Activated gamma-delta T cell (primary cell): ENCODE measurements at regions not wholly inside any gene's neighbourhood (a gene's known extent, or its start where the extent isn't known, plus 50 kb on each side); places are given as distances from the start of the nearest gene placed in this dataset.
"Not testable (repeated sequence)": the region's sequence is repeated elsewhere in the genome, so short reads cannot be mapped to it uniquely, and the experiment has no call there.

ENCODE experiments used
- DNase-seq: peaks from one replicate; lab custom pipeline; 2025; lab: John Stamatoyannopoulos, UW

DNA sequence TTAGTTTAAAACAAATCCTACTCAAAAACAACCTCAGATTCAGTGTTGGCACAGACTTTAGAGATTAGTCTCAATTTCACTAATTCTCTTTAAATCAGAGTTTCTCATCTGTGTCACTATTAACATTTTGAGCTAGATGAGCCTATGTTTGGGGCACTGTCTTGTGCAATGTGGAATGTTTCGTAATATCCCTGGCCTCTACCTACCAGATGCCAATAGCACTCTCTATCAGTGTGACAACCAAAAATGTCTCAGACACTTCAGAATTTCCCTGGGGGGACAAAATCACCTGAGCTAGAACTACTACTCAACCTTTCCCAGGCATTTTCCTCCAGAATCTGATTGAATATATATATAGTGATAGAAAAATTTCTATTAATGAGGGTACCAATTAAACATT is 465.2 kb upstream of the RGMB start:
- no peak for DNase-seq

DNA sequence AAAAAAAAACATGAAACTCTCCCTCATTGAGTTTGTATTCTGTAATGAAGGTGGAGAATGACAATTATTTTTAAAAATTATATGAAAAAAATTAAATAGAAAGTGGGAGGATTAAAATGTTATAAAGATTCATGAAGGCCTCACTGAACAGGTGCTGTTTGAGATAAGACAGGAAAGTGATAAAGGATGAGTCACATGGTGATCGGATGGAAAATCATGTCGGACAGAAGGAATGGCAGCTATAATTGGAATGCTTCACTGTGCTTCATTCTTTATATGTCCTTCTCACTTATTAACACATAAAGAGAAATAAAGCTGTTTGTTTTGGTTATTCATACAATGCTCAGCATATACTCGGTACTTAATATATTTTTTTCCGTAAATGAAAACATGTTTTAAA is 464.5 kb upstream of the RGMB start:
- DNase-seq = no peak

DNA sequence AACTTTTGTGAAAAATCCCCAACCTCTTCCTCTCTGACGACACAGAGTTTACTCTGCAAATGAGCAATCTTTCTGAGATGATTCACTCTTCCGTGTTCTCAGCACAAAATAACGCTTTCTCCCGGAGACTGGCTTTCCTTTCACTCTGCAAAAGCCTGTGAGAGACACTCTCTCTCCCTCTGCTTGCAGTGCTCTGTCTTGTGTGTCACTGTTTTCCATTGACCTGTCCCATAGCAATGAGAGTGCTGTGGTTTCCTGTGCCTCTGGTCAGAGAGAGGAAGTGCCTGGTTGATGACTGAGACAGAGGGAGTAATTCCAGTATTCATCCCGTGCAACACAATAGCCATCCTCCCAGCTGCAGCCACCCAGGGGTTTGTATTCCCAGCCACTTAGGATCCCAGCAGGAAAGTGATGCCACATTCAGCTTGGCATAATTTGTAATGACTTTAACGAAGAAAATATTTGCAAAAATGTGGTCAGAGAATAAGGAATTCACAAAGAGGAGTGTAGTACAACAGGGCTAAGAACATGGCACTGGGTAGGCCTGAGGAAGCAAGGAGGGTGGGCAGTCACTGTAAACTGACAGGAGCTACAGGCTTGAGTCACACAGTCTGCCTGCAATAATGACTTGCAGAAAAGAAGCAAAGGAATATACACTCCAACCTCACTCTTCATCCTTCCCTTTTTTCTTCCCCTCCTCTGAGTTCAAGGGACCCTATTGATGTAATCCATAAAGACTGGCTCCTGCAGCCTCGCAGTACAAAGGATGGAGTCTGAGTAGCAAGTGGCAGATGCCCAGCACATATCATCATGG is 463.5 kb upstream of the RGMB start:
- no peak for DNase-seq

DNA sequence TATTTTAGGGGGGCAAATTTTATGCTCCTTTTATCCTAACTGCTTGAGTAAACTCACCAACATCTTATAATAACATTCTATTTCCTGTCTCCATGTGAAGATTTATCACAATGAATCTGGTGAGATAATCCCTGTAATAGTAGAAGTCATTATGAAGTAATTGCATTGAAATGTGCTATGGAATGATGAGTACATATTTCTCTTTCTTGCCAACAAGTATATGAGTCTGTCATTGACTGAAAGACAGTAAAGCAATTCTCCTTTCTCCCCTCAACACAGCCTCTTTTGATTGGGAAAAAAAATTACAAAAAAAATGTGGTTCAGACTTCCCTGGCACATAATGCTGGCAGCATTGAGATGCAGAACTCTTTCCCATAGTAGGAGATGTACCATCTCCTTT is 459.2 kb upstream of the RGMB start:
- DNase-seq = no peak

DNA sequence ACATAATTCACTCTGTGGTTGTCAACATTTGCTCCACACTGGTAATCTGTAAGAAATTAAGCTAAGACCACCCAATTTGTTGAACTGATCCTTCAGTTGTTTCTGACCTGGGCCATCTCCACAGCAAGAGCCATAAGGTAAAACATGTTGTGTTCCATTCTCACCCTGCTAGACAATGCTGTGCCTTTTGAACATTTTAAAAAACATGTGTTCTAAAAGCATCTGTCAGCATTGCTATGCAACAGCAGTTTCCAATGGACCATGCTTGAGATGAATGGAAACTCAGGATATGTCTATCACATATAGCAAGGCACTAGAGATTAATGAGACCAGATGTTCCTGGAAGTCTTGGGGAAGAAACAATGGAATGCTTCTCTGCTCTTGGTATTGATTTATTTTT is 455.1 kb upstream of the RGMB start:
- DNase-seq = no peak

DNA sequence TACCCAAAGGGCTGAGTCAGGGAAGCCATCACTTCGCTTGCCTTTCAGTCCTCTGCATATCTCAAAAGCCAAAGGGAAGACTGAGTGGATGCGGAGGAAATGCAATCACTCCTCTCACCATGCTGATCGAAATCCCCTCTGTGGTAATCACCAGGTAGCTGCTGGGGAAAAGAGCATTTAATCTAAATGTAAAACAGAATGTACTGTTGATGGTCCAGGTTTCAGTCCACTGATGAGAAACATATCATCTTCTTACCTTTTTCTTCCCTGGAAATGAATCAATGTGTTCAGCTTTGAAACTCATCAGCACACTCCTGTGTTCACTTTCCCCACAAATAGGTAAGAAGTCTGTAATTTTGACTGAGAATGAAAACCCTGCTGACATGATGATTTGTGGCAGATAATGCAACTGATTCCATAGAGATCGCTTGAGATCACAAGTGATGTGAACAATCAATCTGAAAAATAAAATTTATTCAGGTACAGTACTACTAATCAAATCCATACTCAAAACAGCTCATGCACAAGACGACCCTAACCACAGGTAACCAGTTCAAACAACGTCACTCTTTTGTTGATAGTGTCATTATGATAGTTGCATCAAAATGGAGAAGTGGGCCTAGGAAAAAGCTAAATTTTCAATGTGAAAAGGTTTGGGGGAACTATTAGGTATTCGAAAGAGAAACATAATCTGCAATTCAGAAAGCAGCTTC is 454.0 kb upstream of the RGMB start:
- DNase-seq = no peak

DNA sequence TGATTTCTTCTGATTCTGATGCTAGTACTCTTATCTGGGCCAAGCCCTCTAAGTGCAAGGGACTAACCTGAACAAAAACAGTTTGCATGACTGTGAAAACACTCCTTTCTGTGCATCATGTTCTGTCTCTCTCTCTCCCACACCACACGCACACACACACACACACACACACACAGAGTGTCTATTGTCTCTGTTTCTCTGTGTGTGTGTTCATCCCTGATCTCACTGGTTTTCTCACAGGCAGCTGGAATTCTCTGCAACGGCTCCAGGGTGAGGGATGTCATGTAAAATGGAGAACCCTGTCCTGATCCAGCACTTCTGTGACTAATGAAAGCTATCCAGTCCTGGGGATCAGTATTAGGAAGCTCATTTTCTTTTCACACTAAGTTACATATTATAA is 453.1 kb upstream of the RGMB start:
- DNase-seq = no peak

DNA sequence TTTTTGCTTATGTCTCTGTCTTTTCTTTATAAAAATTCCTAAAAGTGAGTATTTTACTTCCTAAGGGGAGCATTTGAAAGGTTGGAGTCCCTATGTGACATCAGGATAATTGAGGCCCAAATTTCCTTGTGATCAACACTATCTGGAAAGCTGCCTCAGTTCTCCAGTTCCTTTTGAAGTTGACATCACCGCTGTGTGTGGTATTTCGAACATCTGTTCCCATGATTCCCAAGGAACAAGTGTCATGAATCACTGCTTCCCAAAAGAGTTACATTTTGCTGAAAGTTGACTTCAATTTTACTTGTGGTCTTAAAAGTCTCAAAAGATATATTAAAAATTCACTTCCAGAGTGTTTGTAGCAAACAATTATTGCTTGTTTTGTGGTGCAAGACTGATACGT is 452.1 kb upstream of the RGMB start:
- no peak for DNase-seq

DNA sequence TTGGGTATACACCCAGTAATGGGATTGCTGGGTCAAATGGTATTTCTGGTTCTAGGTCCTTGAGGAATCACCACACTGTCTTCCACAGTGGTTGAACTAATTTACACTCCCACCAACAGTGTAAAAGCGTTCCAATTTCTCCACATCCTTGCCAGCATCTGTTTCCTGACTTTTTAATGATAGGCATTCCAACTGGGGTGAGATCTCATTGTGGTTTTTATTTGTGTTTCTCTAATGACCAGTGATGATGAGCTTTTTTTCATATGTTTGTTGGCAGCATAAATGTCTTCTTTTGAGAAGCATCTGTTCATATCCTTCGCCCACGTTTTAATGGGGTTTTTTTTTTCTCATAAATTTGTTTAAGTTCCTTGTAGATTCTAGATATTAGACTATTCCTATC is 448.3 kb upstream of the RGMB start:
- not testable (repeated sequence) for DNase-seq

DNA sequence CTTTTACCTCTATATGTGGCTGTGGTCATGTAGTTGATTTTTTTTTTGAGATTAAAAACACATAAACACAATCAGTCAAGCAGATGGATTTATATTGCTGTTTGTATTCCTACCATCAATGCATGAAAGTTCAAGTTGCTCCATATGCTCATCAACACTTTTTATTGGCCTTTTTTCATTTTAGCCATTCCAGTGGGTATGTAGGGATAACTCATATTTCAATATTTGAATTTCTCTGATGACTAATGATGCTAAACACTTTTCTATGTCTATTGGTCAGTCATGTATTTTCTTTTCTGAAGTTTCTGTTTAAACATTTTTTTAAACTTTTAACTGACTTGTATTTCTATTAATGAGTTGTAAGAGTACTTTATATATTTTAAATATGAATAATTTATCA is 445.4 kb upstream of the RGMB start:
- no peak for DNase-seq

DNA sequence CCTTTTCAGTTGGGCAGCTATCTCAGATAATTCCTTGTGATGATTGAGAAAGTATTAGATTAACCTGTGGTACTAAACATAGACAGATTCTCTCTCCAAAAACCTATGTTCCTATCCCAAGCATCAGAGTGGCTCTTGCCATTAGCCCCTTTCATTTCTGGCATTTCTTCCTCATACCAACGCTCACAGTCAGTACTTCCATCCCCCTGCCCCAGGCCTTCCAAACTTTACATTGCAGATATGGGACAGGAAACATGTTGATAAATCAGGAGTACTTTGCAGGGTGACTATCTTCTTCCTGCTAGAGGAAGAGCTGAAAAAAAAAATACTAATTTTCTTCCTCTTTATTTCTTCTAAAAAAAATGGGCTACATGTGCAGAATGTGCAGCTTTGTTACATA is 442.6 kb upstream of the RGMB start:
- DNase-seq = no peak

DNA sequence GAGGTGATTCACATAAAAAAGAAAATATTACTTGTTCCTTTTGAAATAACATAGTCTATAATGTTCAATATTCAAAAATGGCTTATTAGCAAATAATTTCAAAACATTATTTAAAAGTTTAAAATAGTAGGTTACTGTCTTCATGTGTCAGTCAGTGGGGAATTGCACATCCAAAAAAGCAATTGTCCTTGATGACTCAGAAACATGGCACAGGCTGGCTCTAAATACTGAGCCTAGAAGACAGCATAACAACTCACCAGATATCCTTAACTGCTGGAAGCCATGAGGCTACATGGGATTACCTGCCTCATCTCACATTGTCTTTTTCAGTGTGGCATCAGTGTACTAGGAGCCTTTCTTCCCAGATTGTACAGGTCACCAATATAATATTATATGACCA is 439.5 kb upstream of the RGMB start:
- no peak for DNase-seq

DNA sequence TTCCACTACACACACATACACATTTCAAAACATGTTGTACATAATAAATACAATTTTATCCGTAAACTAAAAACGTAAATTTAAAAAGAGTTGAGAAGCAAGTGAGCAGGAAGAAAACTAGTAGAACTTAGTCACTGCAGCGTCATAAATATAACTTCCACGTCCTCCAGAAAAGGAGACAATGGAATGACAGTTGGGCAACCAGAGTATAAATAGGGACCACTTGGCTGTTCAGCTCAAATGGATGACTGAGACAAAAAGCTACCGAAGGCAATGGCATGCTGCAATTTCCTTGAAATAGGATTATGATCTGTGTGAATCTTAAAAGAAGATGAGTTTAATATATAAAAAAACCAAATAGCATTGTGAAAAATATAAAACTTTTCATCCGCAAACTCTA is 438.5 kb upstream of the RGMB start:
- no peak for DNase-seq

DNA sequence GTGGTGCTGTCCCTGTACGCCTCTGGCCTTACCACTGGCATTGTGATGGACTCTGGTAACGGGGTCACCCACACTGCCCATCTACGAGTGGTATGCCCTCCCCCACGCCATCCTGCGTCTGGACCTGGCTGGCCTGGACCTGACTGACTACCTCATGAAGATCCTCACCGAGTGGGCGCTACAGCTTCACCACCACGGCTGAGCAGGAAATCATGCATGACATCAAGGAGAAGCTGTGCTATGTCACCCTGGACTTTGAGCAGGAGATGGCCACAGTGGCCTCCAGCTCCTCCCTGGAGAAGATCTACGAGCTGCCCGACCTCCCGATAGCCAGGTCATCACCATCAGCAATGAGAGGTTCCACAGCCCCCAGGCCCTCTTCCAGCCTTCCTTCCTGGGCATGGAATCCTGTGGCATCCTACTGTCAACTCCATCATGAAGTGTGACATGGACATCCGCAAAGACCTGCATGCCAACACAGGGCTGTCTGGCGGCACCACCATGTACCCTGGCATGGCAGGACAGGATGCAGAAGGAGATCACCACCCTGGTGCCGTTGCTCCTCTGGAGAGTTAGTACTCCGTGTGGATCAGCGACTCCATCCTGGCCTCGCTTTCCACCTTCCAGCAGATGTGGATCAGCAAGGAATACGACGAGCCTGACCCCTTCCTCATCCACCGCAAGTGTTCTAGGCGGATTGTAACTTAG is 434.2 kb upstream of the RGMB start:
- DNase-seq = no peak

DNA sequence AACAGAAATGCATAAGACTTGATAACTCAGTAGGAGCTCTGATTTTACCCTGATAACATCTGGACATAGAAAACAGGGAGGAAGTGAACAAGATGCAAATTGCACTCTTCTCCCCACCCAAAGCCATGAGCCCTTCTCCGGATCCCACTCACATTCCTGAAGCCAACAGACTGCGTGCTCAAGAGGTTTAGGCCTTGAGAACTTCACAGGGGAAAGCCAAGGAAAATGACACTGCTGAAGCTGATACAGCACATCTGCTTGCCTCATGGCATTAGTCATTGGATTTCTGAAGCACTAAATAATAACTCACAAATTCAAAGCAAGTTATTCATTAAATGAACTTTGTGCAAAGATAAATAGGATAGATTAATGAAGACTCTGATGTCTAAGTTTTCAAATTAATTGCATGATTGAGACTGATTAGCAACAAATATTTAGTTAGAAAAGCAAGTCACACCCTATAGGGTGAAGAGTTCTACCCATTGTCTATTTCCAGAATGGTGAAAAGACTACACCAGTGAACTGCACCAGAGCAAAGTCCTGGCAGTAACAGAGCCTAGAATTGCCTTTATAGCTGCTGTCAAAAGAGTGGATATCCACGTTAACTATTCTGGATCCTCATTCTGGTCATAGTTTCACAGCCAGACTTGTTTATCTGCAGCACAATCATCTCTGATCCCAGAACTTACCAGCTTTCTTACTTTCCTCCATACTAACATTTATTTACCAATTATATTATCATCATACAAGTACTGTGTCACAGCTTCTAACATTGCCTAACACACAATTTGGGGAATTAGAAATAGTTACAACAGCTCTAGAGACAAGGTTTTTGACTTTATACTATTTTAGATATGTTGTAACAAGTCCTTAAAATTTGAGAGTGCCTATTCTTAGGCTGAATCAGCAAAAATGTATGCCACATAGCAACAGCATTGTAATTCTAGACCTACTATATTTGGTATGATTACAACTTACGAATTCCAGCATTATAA is 432.1 kb upstream of the RGMB start:
- DNase-seq = no peak

DNA sequence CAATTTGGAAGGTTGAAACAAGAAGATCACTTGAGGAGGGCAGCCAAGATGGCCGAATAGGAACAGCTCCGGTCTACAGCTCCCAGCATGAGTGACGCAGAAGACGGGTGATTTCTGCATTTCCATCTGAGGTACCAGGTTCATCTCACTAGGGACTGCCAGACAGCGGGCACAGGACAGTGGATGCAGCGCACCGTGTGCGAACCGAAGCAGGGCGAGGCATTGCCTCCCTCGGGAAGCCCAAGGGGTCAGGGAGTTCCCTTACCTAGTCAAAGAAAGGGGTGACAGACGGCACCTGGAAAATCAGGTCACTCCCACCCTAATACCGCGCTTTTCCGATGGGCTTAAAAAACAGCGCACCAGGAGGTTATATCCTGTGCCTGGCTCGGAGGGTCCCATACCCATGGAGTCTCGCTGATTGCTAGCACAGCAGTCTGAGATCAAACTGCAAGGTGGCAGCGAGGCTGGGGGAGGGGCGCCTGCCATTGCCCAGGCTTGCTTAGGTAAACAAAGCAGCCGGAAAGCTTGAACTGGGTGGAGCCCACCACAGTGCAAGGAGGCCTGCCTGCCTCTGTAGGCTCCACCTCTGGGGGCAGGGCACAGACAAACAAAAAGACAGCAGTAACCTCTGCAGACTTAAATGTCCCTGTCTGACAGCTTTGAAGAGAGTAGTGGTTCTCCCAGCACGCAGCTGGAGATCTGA is 430.4 kb upstream of the RGMB start:
- DNase-seq = not testable (repeated sequence)

DNA sequence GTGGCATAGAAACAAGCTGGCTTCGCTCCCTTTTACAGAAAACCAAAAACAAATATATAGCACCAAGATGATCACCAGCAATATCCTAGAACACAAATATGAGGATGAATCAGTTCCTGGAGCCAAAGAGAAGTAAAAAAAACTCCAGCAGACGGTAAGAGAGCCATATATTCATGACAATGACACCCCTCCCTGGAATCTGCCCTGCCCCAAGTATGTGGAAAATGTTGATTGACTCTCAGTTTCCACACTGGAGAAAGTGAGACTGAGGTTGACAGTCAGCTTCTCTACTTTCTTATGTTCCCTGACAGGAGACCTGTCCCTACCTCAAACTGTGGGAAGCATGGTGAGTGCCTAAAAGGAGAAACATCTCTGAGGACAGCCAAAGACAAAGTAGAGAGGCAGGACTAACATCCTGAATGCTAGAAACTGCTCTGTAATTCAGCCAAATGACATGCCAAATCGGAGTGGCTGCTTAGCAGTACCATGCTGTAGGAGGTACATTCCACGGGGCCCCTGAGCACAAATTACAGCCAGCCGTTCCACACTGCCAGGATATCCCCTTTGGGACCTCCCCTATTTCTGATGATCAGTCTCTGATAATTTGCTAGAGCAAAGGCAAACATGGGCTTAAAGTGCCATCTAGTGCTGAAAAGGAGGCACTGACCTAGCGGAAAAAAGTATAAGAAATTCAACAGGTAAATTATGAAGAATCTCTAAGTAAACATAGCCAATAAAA is 424.0 kb upstream of the RGMB start:
- no peak for DNase-seq

DNA sequence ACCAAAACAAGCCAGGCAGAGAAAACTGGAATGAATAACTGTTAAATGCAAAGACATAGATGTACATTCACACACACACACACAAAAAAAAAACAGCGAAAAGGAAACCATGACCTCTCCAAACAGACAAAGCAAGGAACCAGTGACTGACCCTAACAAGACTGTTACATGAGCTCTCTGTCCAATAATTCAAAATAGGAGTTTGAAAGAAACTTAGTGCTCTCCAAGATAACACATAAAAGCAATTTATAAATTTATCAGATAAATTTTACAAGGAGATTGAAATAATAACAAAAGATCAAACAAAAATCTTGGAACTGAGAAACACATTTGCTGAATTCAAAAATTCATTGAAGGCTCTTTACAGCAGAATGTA is 423.5 kb upstream of the RGMB start:
- DNase-seq = no peak

DNA sequence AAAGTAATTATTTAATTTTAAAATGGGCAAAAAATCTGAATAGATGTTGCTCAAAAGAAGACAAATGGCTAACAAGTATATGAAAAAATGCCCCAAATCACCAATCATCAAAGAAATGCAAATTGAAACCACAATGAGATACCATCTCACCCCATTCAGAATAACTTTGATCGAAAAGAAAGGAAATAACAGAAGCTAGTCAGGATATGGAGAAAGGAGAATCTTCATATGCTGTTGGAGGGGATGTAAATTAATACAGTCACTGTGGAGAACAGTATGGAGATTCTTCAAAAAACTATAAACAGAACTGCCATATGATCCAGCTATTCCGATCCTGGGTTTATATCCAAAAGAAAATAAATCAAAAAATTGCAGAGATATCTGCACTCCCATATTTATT is 418.5 kb upstream of the RGMB start:
- DNase-seq = no peak

DNA sequence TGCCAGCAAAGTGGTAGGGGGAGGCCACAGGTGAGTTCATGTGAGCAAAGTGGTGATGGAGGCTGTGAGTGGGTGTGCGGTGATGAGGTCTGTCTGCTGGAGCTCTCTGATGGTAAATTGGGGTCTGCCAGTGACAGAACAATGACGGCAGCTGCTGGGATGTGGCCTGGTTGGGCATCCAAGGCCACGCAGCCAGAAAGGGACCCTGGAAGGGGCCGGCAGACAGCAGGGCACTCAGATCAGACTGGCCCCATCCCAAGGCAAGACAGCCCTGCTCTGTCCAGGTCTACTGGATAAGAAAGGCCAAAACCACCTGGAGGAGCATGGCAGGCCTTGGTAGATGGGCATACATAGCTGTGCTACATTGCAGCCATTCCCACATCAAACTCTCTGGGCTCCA is 412.9 kb upstream of the RGMB start:
- no peak for DNase-seq

DNA sequence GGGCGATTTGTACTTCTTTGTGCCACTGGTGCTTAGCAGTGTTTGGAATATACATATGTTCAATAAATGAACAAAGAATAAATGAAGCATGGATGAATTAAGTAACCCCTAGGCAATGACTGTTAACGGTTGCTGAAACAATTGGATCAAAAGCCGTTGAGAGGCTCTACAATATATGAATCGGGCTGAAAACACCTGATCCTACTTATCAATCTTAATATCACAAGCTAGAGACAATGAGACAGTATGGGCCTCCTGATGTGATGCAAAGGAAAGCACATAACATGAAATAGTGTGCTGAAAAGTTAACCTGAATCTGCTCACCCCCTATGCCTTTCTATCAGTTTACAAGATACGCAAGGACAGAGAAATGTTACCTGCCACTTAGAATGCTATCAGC is 410.3 kb upstream of the RGMB start:
- no peak for DNase-seq
